ENCODE measurements at regions not wholly inside any gene's neighbourhood (a gene's known extent, or its start where the extent isn't known, plus 50 kb on each side); places are given as distances from the start of the nearest gene placed in this dataset.

GRCh38 chr2:136384531-136385303, 266.8 kb upstream of the CXCR4 start:
- DNase-seq (no peak), ATAC-seq (peak; percentile 63 to 88 (median 78))
- no peaks in the 10 kb centered on the region for H3K27me3 ChIP-seq
- no peaks in the 10 kb centered on the region for H3K9me3 ChIP-seq
- H3K4me3 ChIP-seq, result no peak overlapping the region
- TF ChIP-seq, protein P1, sequence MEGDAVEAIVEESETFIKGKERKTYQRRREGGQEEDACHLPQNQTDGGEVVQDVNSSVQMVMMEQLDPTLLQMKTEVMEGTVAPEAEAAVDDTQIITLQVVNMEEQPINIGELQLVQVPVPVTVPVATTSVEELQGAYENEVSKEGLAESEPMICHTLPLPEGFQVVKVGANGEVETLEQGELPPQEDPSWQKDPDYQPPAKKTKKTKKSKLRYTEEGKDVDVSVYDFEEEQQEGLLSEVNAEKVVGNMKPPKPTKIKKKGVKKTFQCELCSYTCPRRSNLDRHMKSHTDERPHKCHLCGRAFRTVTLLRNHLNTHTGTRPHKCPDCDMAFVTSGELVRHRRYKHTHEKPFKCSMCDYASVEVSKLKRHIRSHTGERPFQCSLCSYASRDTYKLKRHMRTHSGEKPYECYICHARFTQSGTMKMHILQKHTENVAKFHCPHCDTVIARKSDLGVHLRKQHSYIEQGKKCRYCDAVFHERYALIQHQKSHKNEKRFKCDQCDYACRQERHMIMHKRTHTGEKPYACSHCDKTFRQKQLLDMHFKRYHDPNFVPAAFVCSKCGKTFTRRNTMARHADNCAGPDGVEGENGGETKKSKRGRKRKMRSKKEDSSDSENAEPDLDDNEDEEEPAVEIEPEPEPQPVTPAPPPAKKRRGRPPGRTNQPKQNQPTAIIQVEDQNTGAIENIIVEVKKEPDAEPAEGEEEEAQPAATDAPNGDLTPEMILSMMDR (IDR thresholded peaks at IDR 0.05), result peak; percentile 37 to 46 (median 42)
- TF ChIP-seq POLR2A (IDR thresholded peaks at IDR 0.05), result no peak
- 18% methylated on average over 3 of the region's 3 CpGs for WGBS (ENCODE audit: insufficient coverage, low coverage, low lambda C conversion rate, missing lambda C conversion rate)
- H3K36me3 ChIP-seq, result no peaks in the 10 kb centered on the region
- intact Hi-C loops (cut with DNase I), result loop anchor here in 1 of 2 donors (10.0 kb wide), 1 partner anchor 470 kb away; no protein-coding TSS in a partner anchor
- H3K27ac ChIP-seq, result no peak overlapping the region
- no peaks in the 10 kb centered on the region for H3K4me1 ChIP-seq

GRCh38 chr2:136383167-136383566, 265.2 kb upstream of the CXCR4 start:
- H3K27ac ChIP-seq, result no peak overlapping the region
- no peak overlapping the region for H3K4me3 ChIP-seq
- H3K27me3 ChIP-seq, result no peaks in the 10 kb centered on the region
- H3K9me3 ChIP-seq, result no peaks in the 10 kb centered on the region
- no peaks in the 10 kb centered on the region for H3K36me3 ChIP-seq
- 75% methylated on average over 3 of the region's 3 CpGs for WGBS (ENCODE audit: insufficient coverage, low coverage, low lambda C conversion rate, missing lambda C conversion rate)
- TF ChIP-seq, protein P1 (IDR thresholded peaks at IDR 0.05), result no peak
- TF ChIP-seq POLR2A (IDR thresholded peaks at IDR 0.05), result no peak
- no peaks in the 10 kb centered on the region for H3K4me1 ChIP-seq
- intact Hi-C loops (cut with DNase I), result loop anchor here in 1 of 2 donors (10.0 kb wide), 1 partner anchor 468 kb away; no protein-coding TSS in a partner anchor
- DNase-seq (no peak), ATAC-seq (no peak)

DNA sequence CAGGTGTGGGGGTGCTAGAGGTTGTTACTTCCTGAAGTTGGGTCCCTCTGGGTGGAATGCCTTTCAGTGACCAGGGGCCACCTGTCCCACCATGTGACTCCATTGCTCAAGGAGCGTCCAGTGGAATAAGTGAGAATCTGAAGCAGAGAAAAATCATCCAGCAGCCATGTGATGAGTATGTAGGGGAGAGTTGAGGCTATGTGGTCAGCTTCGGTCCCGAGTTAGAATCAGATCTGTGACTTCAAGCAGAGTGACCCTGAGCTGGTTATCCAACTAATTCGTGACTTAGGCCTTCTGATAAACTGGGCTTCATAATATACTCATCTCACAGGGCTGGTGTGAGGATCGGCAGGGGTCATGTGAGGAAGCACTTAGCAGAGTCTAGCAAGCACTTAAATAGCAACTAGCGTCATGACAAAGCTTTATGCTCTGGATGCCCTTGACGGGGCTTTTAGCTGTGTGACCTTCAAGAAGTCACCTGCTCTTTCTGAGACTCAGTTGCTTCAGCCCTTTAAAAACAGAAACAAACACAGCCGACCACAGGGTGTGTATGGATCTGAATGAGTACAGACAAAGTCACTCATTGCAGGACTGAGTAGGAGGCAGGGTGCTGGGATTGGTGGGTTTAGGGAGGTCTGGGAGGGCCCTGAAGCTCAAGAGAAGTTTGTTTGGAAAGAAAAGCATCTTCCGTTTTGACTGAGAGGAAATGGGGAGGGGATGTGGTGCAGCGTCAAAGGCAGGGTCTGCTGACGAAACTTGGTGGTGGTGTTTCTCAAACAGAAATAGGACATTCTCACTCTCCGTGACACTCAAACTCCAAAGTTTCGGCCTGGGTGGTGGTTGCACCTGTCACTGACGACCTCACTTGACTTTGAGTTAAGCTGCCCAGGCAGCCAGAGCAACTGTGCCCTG, 264.0 kb upstream of the CXCR4 start:
- Histone ChIP-seq H3K27me3 (no peaks in the 10 kb centered on the region), H3K9me3 (no peaks in the 10 kb centered on the region), H3K4me1 (no peaks in the 10 kb centered on the region), H3K4me3 (no peak overlapping the region), H3K36me3 (no peaks in the 10 kb centered on the region), H3K27ac (no peak overlapping the region)
- 50% methylated on average over 12 of the region's 14 CpGs for WGBS (ENCODE audit: insufficient coverage, low coverage, low lambda C conversion rate, missing lambda C conversion rate)
- TF ChIP-seq POLR2A (IDR thresholded peaks at IDR 0.05), result no peak
- TF ChIP-seq, protein P1 (IDR thresholded peaks at IDR 0.05), result no peak
- intact Hi-C loops (cut with DNase I), result loop anchor here in 1 of 2 donors (10.0 kb wide), 1 partner anchor 467 kb away; no protein-coding TSS in a partner anchor
- ATAC-seq (peak; percentile 17 to 40 (median 28)), DNase-seq (peak in 1 of 3 donors; percentile 49)

DNA sequence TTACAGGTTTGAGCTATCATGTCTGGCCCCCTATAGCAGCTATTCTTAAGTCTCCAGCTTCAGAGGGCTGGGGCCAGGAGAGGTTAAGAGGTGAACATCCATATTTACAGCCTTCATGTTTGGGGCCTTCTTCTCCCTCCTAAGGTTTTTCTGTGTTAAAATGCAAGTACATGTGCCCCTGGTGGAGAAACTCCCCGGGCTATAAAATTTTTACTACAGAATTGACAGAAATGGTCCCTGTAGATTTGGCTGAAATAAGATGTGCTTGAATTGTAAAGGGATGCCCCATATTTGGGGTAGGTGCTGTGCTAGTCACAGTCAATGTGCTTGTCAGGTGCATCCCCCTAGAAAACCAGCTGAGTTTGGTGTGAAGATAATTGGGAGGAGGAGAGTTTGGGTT, 263.3 kb upstream of the CXCR4 start:
- no peaks in the 10 kb centered on the region for H3K4me1 ChIP-seq
- no peak for TF ChIP-seq POLR2A (IDR thresholded peaks at IDR 0.05)
- TF ChIP-seq, protein P1 (IDR thresholded peaks at IDR 0.05), result no peak
- H3K36me3 ChIP-seq, result no peaks in the 10 kb centered on the region
- H3K27ac ChIP-seq, result no peak overlapping the region
- intact Hi-C loops (cut with DNase I), result loop anchor here in 1 of 2 donors (10.0 kb wide), 1 partner anchor 466 kb away; no protein-coding TSS in a partner anchor
- no peaks in the 10 kb centered on the region for H3K9me3 ChIP-seq
- 69% methylated on average over 1 of the region's 1 CpG for WGBS (ENCODE audit: insufficient coverage, low coverage, low lambda C conversion rate, missing lambda C conversion rate)
- ATAC-seq, result no peak
- no peaks in the 10 kb centered on the region for H3K27me3 ChIP-seq
- no peak overlapping the region for H3K4me3 ChIP-seq
- no peak for DNase-seq

Data from right lobe of liver (tissue), 6 donors.